Stromal cell of bone marrow (primary cell): ENCODE measurements at regions not wholly inside any gene's neighbourhood (a gene's known extent, or its start where the extent isn't known, plus 50 kb on each side); places are given as distances from the start of the nearest gene placed in this dataset.

Experiments used
- DNase-seq: peaks from one replicate; pipeline ENCODE4 v3.0.0-alpha.2; 2012; ENCODE audit warnings: low read depth

DNA sequence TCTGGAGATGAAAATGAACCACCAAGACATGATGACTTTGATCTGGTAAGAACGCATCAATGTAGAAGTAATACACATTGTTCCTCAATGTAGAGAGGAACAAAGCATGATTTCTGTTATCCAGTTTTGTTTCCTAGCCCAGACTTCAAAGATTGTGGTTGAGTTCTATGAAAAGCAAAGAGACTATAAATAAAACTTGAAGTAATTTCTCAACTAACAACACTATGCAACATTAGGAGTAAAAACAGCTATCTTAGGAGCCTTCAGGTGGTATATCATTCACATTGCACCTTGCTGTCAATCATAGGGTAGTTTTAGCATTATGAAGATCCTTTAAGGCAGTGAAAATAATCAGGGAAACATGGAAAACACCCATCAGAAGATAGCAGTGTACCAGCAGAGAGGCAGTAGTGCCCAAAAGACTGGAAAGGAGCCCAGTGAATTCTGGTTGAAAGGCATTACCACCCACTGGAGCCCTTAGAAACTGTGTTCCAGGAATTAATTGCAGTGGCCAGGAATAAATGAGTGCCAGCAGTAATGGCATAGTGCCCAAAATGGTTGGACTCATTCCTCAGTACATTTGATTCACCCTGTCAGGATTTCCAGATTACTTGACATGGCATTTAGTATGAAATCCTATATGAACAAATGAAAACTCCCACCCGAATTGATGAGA is 300.7 kb upstream of the CXXC4 start:
- no peak for DNase-seq

DNA sequence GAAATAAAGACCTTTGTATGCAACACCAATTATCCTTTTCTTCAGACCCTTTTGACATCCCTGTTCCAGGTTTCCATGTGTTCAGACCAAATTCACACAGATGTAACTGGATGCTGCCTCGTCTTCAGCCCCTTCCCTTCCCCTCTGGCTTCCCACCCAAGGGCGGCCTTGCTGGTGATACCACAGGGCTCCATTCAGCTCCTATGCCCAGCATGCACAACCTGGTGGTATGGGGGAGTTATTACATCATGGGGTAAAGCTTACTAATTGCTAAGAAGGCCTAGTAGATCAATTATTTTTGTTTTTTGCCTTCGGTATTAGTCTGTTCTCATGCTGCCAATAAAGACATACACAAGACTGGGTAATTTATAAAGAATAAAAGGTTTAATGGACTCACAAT is 317.0 kb upstream of the CXXC4 start:
- DNase-seq: no peak

GRCh38 chr4:104815665-104816064 is 321.0 kb upstream of the CXXC4 start:
- no peak for DNase-seq

GRCh38 chr4:104818579-104818978 is 323.9 kb upstream of the CXXC4 start:
- no peak for DNase-seq

DNA sequence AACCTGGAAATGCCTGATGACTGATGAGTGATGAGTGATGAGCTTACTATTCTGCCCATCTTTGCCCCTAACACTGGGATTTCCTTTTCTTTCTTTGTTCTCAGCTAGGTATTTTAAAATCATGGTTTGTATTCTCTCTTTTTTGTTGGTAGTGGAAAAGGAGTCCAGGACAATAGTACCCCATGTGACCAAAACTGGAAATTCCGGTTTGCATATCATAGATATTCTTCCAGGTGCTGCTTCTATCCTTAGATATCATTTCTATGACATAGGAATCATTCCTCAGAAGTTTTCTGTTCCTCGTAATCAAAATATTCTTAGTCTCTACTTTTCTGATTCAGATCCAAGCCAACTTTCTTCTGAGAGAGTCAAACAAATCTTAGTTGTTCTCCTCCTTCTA is 320.5 kb upstream of the TET2 start:
- DNase-seq: no peak

DNA sequence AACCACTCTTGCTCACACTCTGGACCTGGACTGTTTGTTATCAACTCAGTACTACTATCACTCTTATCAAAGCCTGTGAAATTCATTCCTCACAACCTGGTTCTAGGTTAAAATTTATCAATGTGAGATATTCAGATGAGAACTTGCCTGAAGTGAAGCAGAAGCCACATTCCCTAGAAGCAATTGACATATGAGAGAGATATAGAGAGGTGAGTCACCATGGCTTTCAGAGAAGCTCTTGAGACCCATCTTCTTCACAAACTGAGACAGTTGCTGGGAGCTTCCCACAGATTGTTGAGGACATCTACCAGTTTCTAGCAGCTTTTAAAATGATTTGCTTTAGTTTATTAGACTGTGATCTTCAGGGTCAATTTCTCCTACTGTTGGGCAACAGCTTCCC is 316.9 kb upstream of the TET2 start:
- DNase-seq: no peak

DNA sequence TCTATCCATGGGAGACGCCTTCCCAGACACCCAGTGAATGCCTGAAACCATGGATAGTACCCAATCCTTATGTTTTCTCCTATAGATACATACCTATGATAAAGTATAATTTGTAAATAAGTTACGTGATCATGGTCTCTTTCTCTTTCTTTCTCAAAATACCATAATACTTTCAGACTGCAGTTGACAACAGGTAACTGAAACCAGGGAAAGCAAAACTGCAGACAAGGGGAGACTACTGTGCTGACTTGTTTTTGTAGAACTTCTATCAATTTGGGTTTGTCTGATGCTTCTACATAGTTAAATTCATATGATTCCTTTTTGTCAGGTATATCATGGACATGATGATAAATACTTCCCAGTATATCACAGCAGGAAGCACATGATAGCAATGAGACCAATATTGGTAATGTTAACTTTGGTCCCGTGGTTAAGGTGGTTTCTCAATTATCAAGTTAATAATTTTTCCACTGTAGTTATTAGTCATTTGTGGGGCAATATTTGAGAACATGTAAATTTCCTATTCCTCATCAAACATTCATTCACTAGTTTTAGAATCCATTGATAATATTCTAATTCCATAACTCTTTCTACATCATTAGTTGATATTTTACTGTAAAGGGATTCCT is 298.0 kb upstream of the TET2 start:
- DNase-seq: no peak

DNA sequence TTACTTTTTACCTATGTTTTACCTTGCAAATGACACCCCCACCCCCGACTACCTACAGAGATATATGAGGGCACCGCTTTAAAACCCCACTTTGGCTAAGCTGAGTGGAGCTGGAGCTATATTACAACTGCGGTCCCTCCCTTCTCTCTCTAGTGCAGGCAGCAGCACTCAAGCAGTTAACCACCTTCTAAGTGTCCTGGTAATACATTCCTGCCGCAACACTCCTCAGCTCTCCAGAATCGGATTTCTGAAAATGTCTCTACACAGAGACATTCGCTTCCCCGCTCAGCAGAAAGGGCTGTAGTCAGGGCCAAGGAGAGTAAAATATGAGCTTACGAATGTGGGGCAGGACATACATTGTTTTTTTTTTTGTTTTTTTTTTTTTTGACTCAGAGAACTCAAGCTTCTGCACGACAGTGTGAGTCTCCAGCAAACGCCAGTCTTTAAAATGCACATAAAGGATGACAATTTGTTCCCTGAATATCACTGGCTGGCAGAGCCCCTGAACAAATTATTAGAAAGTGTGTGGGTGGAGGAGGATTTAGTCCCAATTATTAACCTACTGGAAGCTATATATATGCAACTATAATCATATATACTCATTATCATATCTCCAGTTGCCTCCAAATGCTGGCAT is 287.0 kb upstream of the TET2 start:
- DNase-seq: no peak

- DNase-seq: peak; percentile 43
Observed at GRCh38 chr4:104860238-104861123, 286.2 kb upstream of the TET2 start.

GRCh38 chr4:104866809-104867208 is 279.9 kb upstream of the TET2 start:
- DNase-seq: no peak

DNA sequence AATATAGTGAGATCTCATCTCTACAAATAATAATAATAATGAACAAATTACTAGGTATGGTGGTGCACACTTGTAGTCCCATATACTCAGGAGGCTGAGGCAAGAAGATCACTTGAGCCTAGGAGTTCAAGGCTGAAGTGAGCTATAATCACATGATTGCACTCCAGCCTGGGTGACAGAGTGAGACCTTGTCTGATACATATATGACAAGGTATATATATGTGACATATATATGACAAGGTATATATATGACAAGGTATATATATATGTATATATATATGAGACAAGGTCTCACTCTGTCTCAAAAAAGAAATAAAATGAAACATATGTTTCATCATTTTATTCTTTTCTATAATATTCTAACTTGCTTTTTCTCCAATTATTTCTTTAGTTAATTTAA is 278.1 kb upstream of the TET2 start:
- no peak for DNase-seq

DNA sequence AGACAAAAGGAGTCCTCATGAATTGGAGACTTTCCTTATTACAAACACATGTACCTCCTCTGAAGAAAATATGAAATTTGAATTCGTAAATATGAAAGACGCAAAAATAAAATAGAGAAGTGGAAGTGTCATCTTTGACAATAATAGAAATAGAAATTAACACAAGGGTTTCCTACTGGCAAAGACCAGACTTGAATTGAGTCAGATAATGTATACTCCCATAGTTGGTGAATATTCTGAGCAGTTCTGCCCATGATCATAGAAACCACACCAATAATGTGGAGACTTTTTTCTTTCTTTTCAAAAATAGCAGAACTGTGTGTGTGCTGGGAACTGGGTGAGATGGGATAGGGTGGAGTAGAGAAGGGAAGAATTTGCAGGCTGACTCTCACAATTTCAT is 277.7 kb upstream of the TET2 start:
- no peak for DNase-seq

GRCh38 chr4:104869831-104870230 is 276.8 kb upstream of the TET2 start:
- DNase-seq: no peak

GRCh38 chr4:104870495-104871233 is 276.0 kb upstream of the TET2 start:
- DNase-seq: no peak

- no peak for DNase-seq
Observed at GRCh38 chr4:104878936-104879335, 267.7 kb upstream of the TET2 start.

DNA sequence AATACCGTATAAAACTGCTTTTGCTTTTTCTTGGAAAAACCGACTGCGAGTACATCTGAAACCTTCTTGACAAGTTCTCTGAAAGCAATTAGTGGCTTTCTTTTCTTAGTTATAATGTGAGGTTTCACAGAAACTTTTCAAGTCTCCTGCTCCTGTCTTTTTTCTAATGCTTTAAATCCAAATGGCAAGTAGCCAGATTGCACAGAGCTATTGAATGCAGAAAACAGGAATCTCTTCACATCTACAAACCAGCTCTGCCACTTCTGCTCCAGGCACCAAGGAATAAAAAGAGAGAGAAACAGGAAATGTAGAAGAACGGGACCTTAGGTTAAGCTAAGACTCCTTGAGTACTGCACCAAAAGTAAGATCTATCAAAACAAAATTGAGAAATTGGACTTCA is 267.3 kb upstream of the TET2 start:
- no peak for DNase-seq

DNA sequence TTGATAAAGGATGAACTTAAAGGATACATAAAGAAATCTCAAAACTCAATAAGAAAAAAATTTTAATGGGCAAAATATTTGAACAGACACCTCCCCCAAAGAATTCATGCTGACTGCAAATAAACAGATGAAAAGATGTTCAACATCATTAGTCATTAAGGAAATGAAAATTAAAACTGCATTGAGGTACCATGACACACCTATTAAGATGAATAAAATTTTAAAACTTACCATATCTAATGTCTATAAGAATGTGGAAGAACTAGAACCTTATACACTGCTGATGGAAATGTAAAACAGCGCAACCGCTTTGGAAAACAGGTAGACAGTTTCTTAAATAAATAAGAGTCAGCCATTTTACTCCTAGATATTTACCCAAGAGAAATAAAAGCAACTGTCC is 266.8 kb upstream of the TET2 start:
- DNase-seq: no peak

GRCh38 chr4:104881136-104881886 is 265.4 kb upstream of the TET2 start:
- DNase-seq: no peak

DNA sequence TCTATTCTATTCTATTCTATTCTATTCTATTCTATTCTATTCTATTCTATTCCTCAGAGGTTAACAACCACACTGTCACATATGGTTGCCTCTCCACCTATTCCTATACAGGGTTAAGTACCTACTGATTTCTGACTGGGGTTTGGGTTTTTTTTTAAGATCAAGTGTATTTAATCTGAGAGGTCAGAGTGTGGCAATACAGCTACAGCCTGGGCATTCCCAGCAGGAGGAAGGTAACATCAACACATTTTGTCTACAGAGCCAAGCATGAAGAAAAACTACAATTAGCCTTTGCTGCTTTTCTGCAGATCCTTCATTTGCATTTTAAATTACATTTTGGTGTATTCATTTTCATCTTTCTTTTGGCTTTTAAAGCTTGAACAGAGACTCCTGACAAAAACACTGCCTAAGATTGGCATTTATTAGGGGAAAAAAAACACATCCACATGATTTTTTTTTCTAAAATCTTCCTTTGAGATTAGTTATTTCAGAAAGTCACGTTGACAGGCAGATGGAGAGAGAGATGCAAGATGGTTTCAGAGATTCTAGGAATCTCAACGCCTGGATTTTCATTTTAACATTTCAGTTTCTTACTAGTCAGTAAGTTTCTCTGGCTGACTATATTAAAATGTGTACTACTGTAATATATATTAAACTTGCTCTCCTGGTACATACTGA is 255.9 kb upstream of the TET2 start:
- no peak for DNase-seq
